Midbrain (tissue), 1 donor: ENCODE measurements at regions not wholly inside any gene's neighbourhood (a gene's known extent, or its start where the extent isn't known, plus 50 kb on each side); places are given as distances from the start of the nearest gene placed in this dataset.

Experiments used
- DNase-seq: peaks from one replicate; lab custom pipeline; 2025; lab: John Stamatoyannopoulos, UW

- no peak for DNase-seq
Measured at GRCh38 chr14:83196236-83196635, 1662.6 kb upstream of the SEL1L start.

- DNase-seq, result no peak
Measured at GRCh38 chr14:83197271-83197670, 1663.6 kb upstream of the SEL1L start.

- DNase-seq, result no peak
Measured at GRCh38 chr14:83207550-83207949, 1673.9 kb upstream of the SEL1L start.

GRCh38 chr14:83208341-83208740, 1674.7 kb upstream of the SEL1L start:
- DNase-seq, result no peak

GRCh38 chr14:83217492-83217891, 1683.8 kb upstream of the SEL1L start:
- no peak for DNase-seq

GRCh38 chr14:83247924-83248639, 1714.4 kb upstream of the SEL1L start:
- no peak for DNase-seq

GRCh38 chr14:83251402-83251801, 1717.7 kb upstream of the SEL1L start:
- no peak for DNase-seq

- DNase-seq, result no peak
Measured at GRCh38 chr14:83253870-83254269, 1720.2 kb upstream of the SEL1L start.

- DNase-seq, result no peak
Measured at GRCh38 chr14:83255015-83255726, 1721.5 kb upstream of the SEL1L start.

GRCh38 chr14:83255727-83256090, 1722.1 kb upstream of the SEL1L start:
- DNase-seq, result no peak

- DNase-seq, result no peak
Measured at GRCh38 chr14:83257466-83258439, 1724.1 kb upstream of the SEL1L start.

- no peak for DNase-seq
Measured at GRCh38 chr14:83260751-83261150, 1727.1 kb upstream of the SEL1L start.

- no peak for DNase-seq
Measured at GRCh38 chr14:83269583-83269982, 1735.9 kb upstream of the SEL1L start.

- DNase-seq, result no peak
Measured at GRCh38 chr14:83271663-83272062, 1738.0 kb upstream of the SEL1L start.

GRCh38 chr14:83280719-83281118, 1747.1 kb upstream of the SEL1L start:
- no peak for DNase-seq

GRCh38 chr14:83282706-83283105, 1749.1 kb upstream of the SEL1L start:
- DNase-seq, result no peak

GRCh38 chr14:83287300-83287699, 1753.6 kb upstream of the SEL1L start:
- DNase-seq, result no peak

GRCh38 chr14:83289390-83289789, 1755.7 kb upstream of the SEL1L start:
- DNase-seq, result no peak

- no peak for DNase-seq
Measured at GRCh38 chr14:83289896-83290295, 1756.2 kb upstream of the SEL1L start.

- DNase-seq, result no peak
Measured at GRCh38 chr14:83290447-83290846, 1756.8 kb upstream of the SEL1L start.

GRCh38 chr14:83291714-83292113, 1758.1 kb upstream of the SEL1L start:
- no peak for DNase-seq

GRCh38 chr14:83294941-83295340, 1761.3 kb upstream of the SEL1L start:
- no peak for DNase-seq

GRCh38 chr14:83297361-83297760, 1763.7 kb upstream of the SEL1L start:
- no peak for DNase-seq
